ENCODE measurements at regions not wholly inside any gene's neighbourhood (a gene's known extent, or its start where the extent isn't known, plus 50 kb on each side); places are given as distances from the start of the nearest gene placed in this dataset.
"Not testable (repeated sequence)": the region's sequence is repeated elsewhere in the genome, so short reads cannot be mapped to it uniquely, and the experiment has no call there.

DNA sequence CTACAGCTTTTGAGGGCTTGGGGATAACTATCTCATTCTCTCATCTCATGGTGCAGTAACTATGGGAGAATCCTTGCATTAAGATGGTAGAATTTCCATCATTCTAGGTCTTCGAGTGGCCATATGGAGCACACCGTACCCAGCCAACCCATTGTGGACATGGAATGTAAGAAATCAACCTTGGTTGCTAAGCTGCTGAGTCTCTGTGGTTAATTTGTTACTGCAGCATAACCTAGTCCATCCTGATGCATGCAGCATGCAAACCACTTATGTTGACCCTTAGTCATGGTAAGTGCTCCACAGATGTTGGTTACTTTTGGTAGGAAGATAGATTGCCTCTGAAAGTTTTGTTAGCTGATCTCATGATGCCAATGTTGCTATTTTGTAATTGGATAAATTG is 156.3 kb upstream of the CCZ1B start:
- H3K56ac ChIP-seq (replicated peaks; ENCODE audit: insufficient read length, low read depth, low read length); H3K27ac ChIP-seq (ENCODE audit: low read depth, low read length); H2AFZ ChIP-seq (ENCODE audit: low read length); H4K91ac ChIP-seq (replicated peaks; ENCODE audit: insufficient read length, low read length); H3K79me2 ChIP-seq (ENCODE audit: control insufficient read depth in 1 of 2, insufficient read depth in 2 of 2, low read length in 2 of 2); DNase-seq (ENCODE audit: low read depth in 1 of 2, low spot score in 2 of 2); H2BK5ac ChIP-seq (ENCODE audit: low read depth, low read length); H2BK120ac ChIP-seq (replicated peaks; ENCODE audit: low read depth, low read length); H3K4me2 ChIP-seq (ENCODE audit: insufficient read depth in 1 of 2, low read depth in 2 of 2, low read length in 2 of 2); H3K23ac ChIP-seq (ENCODE audit: insufficient read length); H3K18ac ChIP-seq (ENCODE audit: extremely low read depth, low read length); FAIRE-seq; H2BK15ac ChIP-seq (ENCODE audit: low read length); H4K8ac ChIP-seq (ENCODE audit: extremely low read depth, insufficient read depth, low read length); H2BK20ac ChIP-seq (ENCODE audit: low read length); H3K14ac ChIP-seq (ENCODE audit: insufficient read length); H4K5ac ChIP-seq (ENCODE audit: insufficient read length, low read depth, low read length); POLR2A ChIA-PET (ENCODE audit: partially characterized antibody); H2AK5ac ChIP-seq (ENCODE audit: low read depth, low read length); H3K4ac ChIP-seq (replicated peaks; ENCODE audit: insufficient read length, low read depth, low read length); H4K20me1 ChIP-seq (replicated peaks in 1 of 2; ENCODE audit: control insufficient read depth in 1 of 2, insufficient read depth in 2 of 2, low read length in 2 of 2); H3K27me3 ChIP-seq (replicated peaks in 1 of 4; ENCODE audit: control insufficient read depth in 3 of 4, extremely low read depth in 1 of 4, insufficient read depth in 3 of 4, low read length in 3 of 4); CTCF ChIA-PET (ENCODE audit: partially characterized antibody); H3K9ac ChIP-seq (replicated peaks in 1 of 4; ENCODE audit: extremely low read depth in 1 of 4, low read depth in 3 of 4, low read length in 3 of 4); H3K4me3 ChIP-seq (ENCODE audit: extremely low read depth in 1 of 4, insufficient read depth in 2 of 4, low read depth in 3 of 4, low read length in 4 of 4); H3K23me2 ChIP-seq (ENCODE audit: low read depth, low read length); H3K79me1 ChIP-seq (ENCODE audit: low read depth, low read length); H3K36me3 ChIP-seq (ENCODE audit: control insufficient read depth in 2 of 4, insufficient read depth in 4 of 4, low read length in 3 of 4); H2BK12ac ChIP-seq (ENCODE audit: low read depth, low read length); H3K4me1 ChIP-seq (replicated peaks in 1 of 4; ENCODE audit: control insufficient read depth in 3 of 4, insufficient read depth in 4 of 4, low read length in 3 of 4): not testable (repeated sequence)
- WGBS, 2 experiments (ENCODE audit: extremely low coverage in 1 of 2, insufficient coverage in 1 of 2, insufficient read length in 1 of 2, insufficient replicate concordance in 2 of 2, low coverage in 1 of 2, low lambda C conversion rate in 2 of 2, missing lambda C conversion rate in 1 of 2) = 90% methylated on average over 2 of the region's 2 CpGs; no CpG with 5 or more reads in 1 of the 2 experiments
- H3K9me3 ChIP-seq (ENCODE audit: insufficient read depth in 2 of 2, low read depth in 1 of 2, low read length in 1 of 2) = peaks cover 5 to 19% of the 10 kb centered on the region in 2 experiments; a peak in 2 of 4 replicates

DNA sequence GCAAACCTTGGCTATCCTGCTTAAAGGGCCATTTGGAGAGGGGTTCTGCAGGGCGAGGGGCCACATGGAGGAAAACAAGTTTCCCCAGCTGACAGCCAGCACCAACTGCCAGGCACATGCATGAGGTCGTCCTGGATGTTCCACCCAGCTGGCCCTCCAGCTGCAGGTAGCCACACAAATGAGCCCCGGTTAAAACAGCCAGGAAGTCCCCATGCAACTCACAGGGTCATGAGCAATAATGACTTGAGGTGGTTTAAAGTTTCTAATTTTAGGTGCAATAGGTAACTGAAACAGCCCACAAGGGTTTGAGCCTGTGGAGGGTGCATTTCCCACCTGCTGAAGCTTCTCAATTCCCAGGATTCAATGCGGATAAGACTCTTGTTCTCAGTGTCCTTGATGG is 160.8 kb upstream of the CCZ1B start:
- H4K20me1 ChIP-seq (replicated peaks in 1 of 2; ENCODE audit: control insufficient read depth in 1 of 2, insufficient read depth in 2 of 2, low read length in 2 of 2); H3K56ac ChIP-seq (replicated peaks; ENCODE audit: insufficient read length, low read depth, low read length); H4K91ac ChIP-seq (replicated peaks; ENCODE audit: insufficient read length, low read length); H4K5ac ChIP-seq (ENCODE audit: insufficient read length, low read depth, low read length); H3K79me2 ChIP-seq (ENCODE audit: control insufficient read depth in 1 of 2, insufficient read depth in 2 of 2, low read length in 2 of 2); H3K4ac ChIP-seq (replicated peaks; ENCODE audit: insufficient read length, low read depth, low read length); H3K27ac ChIP-seq (ENCODE audit: low read depth, low read length); H3K23ac ChIP-seq (ENCODE audit: insufficient read length); DNase-seq (ENCODE audit: low read depth in 1 of 2, low spot score in 2 of 2); H2AK5ac ChIP-seq (ENCODE audit: low read depth, low read length); H3K14ac ChIP-seq (ENCODE audit: insufficient read length); POLR2A ChIA-PET (ENCODE audit: partially characterized antibody); H2BK5ac ChIP-seq (ENCODE audit: low read depth, low read length); H3K9ac ChIP-seq (replicated peaks in 1 of 4; ENCODE audit: extremely low read depth in 1 of 4, low read depth in 3 of 4, low read length in 3 of 4); H3K4me3 ChIP-seq (ENCODE audit: extremely low read depth in 1 of 4, insufficient read depth in 2 of 4, low read depth in 3 of 4, low read length in 4 of 4); FAIRE-seq; H3K27me3 ChIP-seq (replicated peaks in 1 of 4; ENCODE audit: control insufficient read depth in 3 of 4, extremely low read depth in 1 of 4, insufficient read depth in 3 of 4, low read length in 3 of 4); H3K23me2 ChIP-seq (ENCODE audit: low read depth, low read length); H2BK15ac ChIP-seq (ENCODE audit: low read length); H3K79me1 ChIP-seq (ENCODE audit: low read depth, low read length); H2BK120ac ChIP-seq (replicated peaks; ENCODE audit: low read depth, low read length); H3K18ac ChIP-seq (ENCODE audit: extremely low read depth, low read length); H3K4me1 ChIP-seq (replicated peaks in 1 of 4; ENCODE audit: control insufficient read depth in 3 of 4, insufficient read depth in 4 of 4, low read length in 3 of 4); H2BK20ac ChIP-seq (ENCODE audit: low read length); H3K36me3 ChIP-seq (ENCODE audit: control insufficient read depth in 2 of 4, insufficient read depth in 4 of 4, low read length in 3 of 4); H3K4me2 ChIP-seq (ENCODE audit: insufficient read depth in 1 of 2, low read depth in 2 of 2, low read length in 2 of 2); CTCF ChIA-PET (ENCODE audit: partially characterized antibody); H2AFZ ChIP-seq (ENCODE audit: low read length); H2BK12ac ChIP-seq (ENCODE audit: low read depth, low read length); H3K9me3 ChIP-seq (ENCODE audit: insufficient read depth in 2 of 2, low read depth in 1 of 2, low read length in 1 of 2); H4K8ac ChIP-seq (ENCODE audit: extremely low read depth, insufficient read depth, low read length): not testable (repeated sequence)
- 83% methylated on average over 4 of the region's 4 CpGs; no CpG with 5 or more reads in 1 of the 2 experiments for WGBS, 2 experiments (ENCODE audit: extremely low coverage in 1 of 2, insufficient coverage in 1 of 2, insufficient read length in 1 of 2, insufficient replicate concordance in 2 of 2, low coverage in 1 of 2, low lambda C conversion rate in 2 of 2, missing lambda C conversion rate in 1 of 2)
